GM19351 (cell line): ENCODE measurements at regions not wholly inside any gene's neighbourhood (a gene's known extent, or its start where the extent isn't known, plus 50 kb on each side); places are given as distances from the start of the nearest gene placed in this dataset.

Source experiments
- ATAC-seq: cut with Tn5 transposase; IDR thresholded peaks from one replicate; pipeline ENCODE4 v1.9.1; 2021; ENCODE audit warnings: mild to moderate bottlenecking, moderate library complexity; ENCODE audit not compliant: unreplicated experiment

GRCh38 chr5:165527577-165527976 is 2022.2 kb downstream of the MAT2B start:
- ATAC-seq, result no peak

GRCh38 chr5:165538065-165538464 is 2032.6 kb downstream of the MAT2B start:
- ATAC-seq, result no peak

- ATAC-seq, result no peak
Observed at GRCh38 chr5:165559645-165560044, 2054.2 kb downstream of the MAT2B start.

DNA sequence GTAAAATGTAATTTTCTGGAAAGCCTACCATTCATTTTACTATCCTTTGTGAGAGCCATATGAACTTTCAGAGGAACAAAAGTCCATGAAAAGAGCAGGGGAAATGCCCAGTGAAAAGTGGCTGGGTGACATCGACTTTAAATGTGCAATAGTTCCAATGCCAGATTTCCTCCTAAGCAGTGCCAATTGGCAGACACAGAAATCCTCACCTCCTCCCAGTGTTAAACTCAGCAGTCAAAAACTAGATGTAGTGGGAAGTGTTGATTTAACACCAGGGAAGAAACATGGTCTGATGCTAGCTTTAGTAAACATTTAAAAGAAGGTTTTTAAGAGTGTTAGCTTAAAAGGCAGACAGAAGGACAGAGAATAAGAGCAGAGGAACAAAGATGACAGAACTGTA is 2055.2 kb downstream of the MAT2B start:
- no peak for ATAC-seq

GRCh38 chr5:165565911-165566310 is 2060.5 kb downstream of the MAT2B start:
- no peak for ATAC-seq

GRCh38 chr5:165569551-165569950 is 2064.1 kb downstream of the MAT2B start:
- ATAC-seq, result no peak

DNA sequence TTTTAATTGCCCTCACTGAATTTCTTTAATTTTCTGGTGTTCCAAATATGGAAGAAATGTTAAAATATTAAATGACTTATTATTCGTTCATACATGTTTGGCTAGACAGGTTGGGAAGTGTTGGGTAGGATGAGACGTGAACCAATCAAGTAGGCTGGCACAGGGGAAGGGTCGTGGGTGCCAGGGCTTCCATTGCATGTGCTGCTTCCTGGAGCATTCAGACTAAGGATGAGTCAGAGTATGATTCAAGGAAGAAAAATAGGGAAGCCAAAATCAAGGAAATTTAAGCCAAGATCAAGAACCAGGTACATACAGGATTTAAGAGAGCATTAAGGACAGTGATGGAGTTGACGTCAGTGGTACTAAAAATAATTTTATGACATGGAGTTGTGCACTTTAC is 2068.0 kb downstream of the MAT2B start:
- no peak for ATAC-seq

- no peak for ATAC-seq
Observed at GRCh38 chr5:165574100-165574499, 2068.7 kb downstream of the MAT2B start.

- no peak for ATAC-seq
Observed at GRCh38 chr5:165576678-165577275, 2071.4 kb downstream of the MAT2B start.

DNA sequence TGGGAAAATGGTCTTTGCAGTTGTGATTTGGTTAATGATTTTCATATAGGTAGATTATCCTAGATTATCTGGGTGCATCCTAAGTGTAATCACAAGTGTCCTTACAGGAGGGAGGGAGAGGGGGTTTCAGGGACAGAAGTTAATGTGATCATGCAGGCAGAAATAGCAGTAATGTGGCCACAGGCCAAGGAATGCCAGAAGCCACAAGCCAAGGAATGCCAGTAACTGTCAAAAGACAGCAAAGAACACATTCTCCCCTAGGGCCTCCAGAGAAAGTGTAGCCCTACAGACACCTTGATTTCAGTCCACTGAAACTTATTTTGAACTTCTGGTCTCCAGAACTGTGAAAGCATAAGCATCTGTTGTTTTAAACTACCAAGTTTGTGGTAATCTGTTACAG is 2074.5 kb downstream of the MAT2B start:
- no peak for ATAC-seq

DNA sequence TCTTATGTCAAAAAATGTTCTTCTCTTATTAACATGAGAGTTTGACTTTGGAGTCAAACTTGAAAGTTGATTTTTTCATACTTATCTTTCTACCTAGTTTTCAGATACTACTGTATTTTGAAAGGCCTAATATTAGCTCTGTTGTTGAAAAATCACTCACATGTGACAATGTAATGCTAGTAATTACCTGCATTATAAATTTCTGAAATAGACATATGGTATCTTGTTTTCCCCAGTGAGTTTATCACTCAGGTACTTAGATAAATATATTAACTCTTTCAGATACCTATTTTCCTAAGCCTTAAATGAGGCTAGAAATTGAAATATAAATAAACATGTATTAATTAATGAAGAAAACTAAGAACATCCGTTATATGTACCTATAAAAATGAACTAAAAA is 2089.3 kb downstream of the MAT2B start:
- ATAC-seq, result no peak

DNA sequence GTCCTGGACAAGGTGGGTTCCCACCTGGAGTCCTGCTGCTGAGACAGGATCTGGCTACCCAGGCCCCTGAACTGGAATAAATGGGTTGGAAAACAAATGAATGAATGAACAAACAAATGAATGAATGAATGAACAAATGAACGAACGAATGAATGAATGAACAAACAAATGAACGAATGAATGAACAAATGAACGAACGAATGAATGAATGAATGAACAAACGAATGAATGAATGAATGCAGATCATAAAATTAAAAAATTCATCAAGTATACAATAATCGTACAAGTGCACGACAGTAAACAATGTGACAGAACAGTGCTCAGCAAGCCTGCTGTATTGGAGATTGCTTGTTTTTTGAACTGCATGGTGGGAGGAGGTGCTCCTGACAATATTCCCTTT is 2097.1 kb downstream of the MAT2B start:
- no peak for ATAC-seq

- no peak for ATAC-seq
Observed at GRCh38 chr5:165607026-165607425, 2101.6 kb downstream of the MAT2B start.

- no peak for ATAC-seq
Observed at GRCh38 chr5:165609871-165610270, 2104.5 kb downstream of the MAT2B start.

DNA sequence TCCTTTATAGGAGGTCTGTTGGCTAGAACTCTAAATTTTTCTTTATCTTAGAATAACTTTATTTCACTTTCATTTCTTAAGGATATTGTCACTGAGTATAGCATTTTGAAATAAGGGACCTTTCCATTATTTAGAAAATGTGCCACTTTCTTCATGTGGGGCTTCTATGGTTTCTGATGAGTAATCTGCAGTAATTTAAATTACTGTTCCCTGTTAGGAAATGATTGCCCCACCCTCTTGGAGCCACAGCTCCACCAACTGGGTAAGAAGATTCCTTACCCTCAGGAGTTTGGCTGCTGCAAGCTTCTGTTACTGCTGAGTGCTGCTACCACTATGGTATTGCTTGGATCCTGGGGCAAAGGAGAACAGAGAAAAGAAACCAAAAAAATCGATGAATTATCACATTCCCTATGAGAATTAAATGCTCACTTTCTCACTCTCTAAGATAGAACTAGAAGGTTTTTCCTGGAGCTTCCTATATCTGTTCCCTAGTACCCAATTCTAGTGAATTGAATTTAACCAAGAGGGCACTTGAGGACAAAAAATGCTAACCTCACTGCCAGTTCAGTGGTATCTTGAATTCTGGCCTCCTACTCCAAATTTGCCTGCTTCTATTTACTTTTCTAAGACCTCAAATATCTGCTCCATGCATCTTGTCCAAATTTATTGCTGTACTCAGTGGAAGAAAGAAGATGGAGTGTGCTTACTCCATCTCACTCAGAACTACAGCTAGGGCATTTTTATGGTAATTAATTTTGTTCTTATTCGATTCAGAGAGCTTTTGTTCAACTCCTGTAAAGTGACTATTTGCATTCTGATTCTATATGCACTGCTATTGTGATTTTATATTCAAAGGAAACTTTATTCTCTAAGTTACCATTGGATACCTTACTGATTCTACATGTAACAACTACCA is 2111.3 kb downstream of the MAT2B start:
- ATAC-seq, result no peak

DNA sequence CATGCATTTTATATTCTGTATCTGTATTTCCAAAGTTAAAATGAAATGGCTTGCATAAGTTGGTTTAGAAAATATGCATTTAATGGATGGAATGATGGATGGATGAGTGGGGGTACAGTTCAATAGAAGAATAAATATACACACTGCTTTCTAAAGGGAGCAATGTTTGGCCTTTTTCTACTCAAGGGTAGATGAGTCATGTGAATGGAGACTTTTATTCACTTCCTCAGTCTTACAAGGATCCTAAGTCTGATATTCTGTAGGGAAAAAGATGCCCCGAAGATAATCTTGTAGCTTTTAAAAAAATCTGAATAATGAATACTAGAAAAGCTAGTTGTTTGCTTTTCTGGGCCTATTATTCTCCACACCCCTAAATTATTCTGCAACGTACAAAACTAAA is 2112.1 kb downstream of the MAT2B start:
- no peak for ATAC-seq

GRCh38 chr5:165620394-165620793 is 2115.0 kb downstream of the MAT2B start:
- ATAC-seq, result no peak

DNA sequence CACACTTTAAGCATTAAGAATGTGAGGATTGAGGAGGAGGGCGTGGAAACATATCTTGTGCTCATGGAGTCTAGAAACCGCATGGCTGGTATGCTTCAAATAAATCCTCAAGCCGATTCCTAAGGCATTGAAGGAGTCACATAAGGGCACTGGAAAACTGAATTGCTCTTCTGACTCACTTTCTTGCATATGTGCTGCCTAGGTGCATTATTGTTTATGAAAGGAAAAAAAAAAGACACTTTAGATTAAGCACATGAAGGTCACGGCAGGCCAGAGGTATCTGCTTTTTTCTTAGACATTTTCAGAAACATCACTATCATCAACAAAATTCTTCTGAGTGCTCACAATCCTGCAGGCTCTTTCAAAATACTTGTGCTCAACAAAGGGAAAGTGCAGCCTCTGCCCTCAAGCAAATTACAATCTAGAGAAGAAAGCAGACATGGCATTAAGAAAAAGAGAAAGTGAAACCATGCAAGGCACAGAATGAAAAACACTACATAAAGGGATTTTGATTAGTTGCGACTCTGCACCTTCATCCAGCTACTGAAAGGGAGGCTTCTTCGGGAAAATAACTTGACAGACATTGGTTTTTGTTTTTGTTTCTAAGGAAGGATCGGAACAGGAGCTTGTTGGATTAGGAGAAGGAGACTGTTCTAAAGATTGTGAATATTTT is 2117.6 kb downstream of the MAT2B start:
- ATAC-seq, result no peak

- ATAC-seq, result no peak
Observed at GRCh38 chr5:165624166-165624946, 2118.9 kb downstream of the MAT2B start.

- ATAC-seq, result no peak
Observed at GRCh38 chr5:165626161-165626560, 2120.7 kb downstream of the MAT2B start.

DNA sequence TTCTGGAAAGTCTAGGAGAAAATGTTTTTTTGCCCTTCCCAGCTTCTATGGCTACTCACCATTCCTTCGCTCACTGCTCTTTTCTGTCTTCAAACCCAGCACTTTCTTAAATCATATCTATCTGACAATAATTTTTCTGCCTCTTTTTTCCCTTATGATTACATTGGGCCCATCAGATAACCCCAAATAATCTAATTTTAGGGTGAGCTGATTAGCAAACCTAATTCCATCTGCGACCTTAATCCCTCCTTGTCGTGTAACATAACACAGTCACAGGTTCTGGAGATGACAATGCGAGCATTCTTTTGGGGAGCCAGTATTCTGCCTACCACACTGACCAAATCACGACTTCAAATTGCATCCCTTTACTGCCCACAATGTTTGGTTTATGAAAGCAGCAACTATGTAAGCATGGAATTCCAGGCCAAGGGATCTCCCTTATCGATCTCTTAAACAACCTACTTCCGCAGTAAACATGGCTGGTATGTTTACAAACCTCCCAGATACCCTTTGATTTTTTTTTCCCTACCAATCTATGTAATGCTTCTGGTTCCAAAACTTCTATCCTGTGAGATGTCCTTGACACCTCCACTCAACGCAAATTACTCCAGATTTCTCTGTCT is 2122.2 kb downstream of the MAT2B start:
- ATAC-seq, result no peak
